ENCODE measurements at regions not wholly inside any gene's neighbourhood (a gene's known extent, or its start where the extent isn't known, plus 50 kb on each side); places are given as distances from the start of the nearest gene placed in this dataset.

GRCh38 chr16:79969458-79969857 lies 368.9 kb upstream of the MAF start:
- H2AFZ ChIP-seq (ENCODE audit: low read depth, low read length, severe bottlenecking): no peak overlapping the region
- H3K79me2 ChIP-seq (ENCODE audit: insufficient read depth, low read length): no peaks in the 10 kb centered on the region
- no peaks in the 10 kb centered on the region for H4K20me1 ChIP-seq (ENCODE audit: low read depth, low read length)
- TF ChIP-seq EZH2phosphoT487 (conservative IDR thresholded peaks at IDR 0.05; ENCODE audit: low read length) (no peak), CTCF (IDR thresholded peaks at IDR 0.05; ENCODE audit: insufficient read depth, low read length, poor library complexity, severe bottlenecking) (no peak)
- no peaks in the 10 kb centered on the region for H3K9me3 ChIP-seq (ENCODE audit: insufficient read depth, low read length)
- no peak overlapping the region for H3K27ac ChIP-seq (ENCODE audit: low read depth, low read length)
- no peaks in the 10 kb centered on the region for H3F3A ChIP-seq (ENCODE audit: insufficient read depth)
- H3K4me3 ChIP-seq (ENCODE audit: insufficient read depth, low read length, poor library complexity, severe bottlenecking): no peak overlapping the region
- H3K9ac ChIP-seq (ENCODE audit: low read length): no peak overlapping the region
- no peaks in the 10 kb centered on the region for H3K36me3 ChIP-seq (ENCODE audit: low read length)
- no peaks in the 10 kb centered on the region for H3K9me2 ChIP-seq (replicated peaks; ENCODE audit: insufficient read depth, low read length)
- no peaks in the 10 kb centered on the region for H3K27me3 ChIP-seq (ENCODE audit: low read length)
- no peak overlapping the region for H3K4me2 ChIP-seq (ENCODE audit: low read depth, low read length, poor library complexity, severe bottlenecking)

GRCh38 chr16:79966226-79966625 lies 365.7 kb upstream of the MAF start:
- no peaks in the 10 kb centered on the region for H3K9me2 ChIP-seq (replicated peaks; ENCODE audit: insufficient read depth, low read length)
- no peaks in the 10 kb centered on the region for H3K9me3 ChIP-seq (ENCODE audit: insufficient read depth, low read length)
- no peak overlapping the region for H3K4me3 ChIP-seq (ENCODE audit: insufficient read depth, low read length, poor library complexity, severe bottlenecking)
- no peak overlapping the region for H3K27ac ChIP-seq (ENCODE audit: low read depth, low read length)
- H4K20me1 ChIP-seq (ENCODE audit: low read depth, low read length): no peaks in the 10 kb centered on the region
- H3K79me2 ChIP-seq (ENCODE audit: insufficient read depth, low read length): no peaks in the 10 kb centered on the region
- no peaks in the 10 kb centered on the region for H3F3A ChIP-seq (ENCODE audit: insufficient read depth)
- H2AFZ ChIP-seq (ENCODE audit: low read depth, low read length, severe bottlenecking): no peak overlapping the region
- TF ChIP-seq EZH2phosphoT487 (conservative IDR thresholded peaks at IDR 0.05; ENCODE audit: low read length) (no peak), CTCF (IDR thresholded peaks at IDR 0.05; ENCODE audit: insufficient read depth, low read length, poor library complexity, severe bottlenecking) (no peak)
- H3K27me3 ChIP-seq (ENCODE audit: low read length): no peaks in the 10 kb centered on the region
- H3K4me2 ChIP-seq (ENCODE audit: low read depth, low read length, poor library complexity, severe bottlenecking): no peak overlapping the region
- H3K36me3 ChIP-seq (ENCODE audit: low read length): no peaks in the 10 kb centered on the region
- no peak overlapping the region for H3K9ac ChIP-seq (ENCODE audit: low read length)

GRCh38 chr16:79965718-79966117 lies 365.2 kb upstream of the MAF start:
- TF ChIP-seq CTCF (IDR thresholded peaks at IDR 0.05; ENCODE audit: insufficient read depth, low read length, poor library complexity, severe bottlenecking) (no peak), EZH2phosphoT487 (conservative IDR thresholded peaks at IDR 0.05; ENCODE audit: low read length) (no peak)
- Histone ChIP-seq H3K36me3 (ENCODE audit: low read length) (no peaks in the 10 kb centered on the region), H3K27me3 (ENCODE audit: low read length) (no peaks in the 10 kb centered on the region), H3K27ac (ENCODE audit: low read depth, low read length) (no peak overlapping the region), H3K9ac (ENCODE audit: low read length) (no peak overlapping the region), H3K9me3 (ENCODE audit: insufficient read depth, low read length) (no peaks in the 10 kb centered on the region), H3K79me2 (ENCODE audit: insufficient read depth, low read length) (no peaks in the 10 kb centered on the region), H3K4me2 (ENCODE audit: low read depth, low read length, poor library complexity, severe bottlenecking) (no peak overlapping the region), H2AFZ (ENCODE audit: low read depth, low read length, severe bottlenecking) (no peak overlapping the region), H3K4me3 (ENCODE audit: insufficient read depth, low read length, poor library complexity, severe bottlenecking) (no peak overlapping the region), H3F3A (ENCODE audit: insufficient read depth) (no peaks in the 10 kb centered on the region), H3K9me2 (replicated peaks; ENCODE audit: insufficient read depth, low read length) (no peaks in the 10 kb centered on the region), H4K20me1 (ENCODE audit: low read depth, low read length) (no peaks in the 10 kb centered on the region)

- no peaks in the 10 kb centered on the region for H3K9me3 ChIP-seq (ENCODE audit: insufficient read depth, low read length)
- H3K4me2 ChIP-seq (ENCODE audit: low read depth, low read length, poor library complexity, severe bottlenecking): no peak overlapping the region
- no peak overlapping the region for H3K4me3 ChIP-seq (ENCODE audit: insufficient read depth, low read length, poor library complexity, severe bottlenecking)
- no peak overlapping the region for H3K9ac ChIP-seq (ENCODE audit: low read length)
- TF ChIP-seq EZH2phosphoT487 (conservative IDR thresholded peaks at IDR 0.05; ENCODE audit: low read length) (no peak), CTCF (IDR thresholded peaks at IDR 0.05; ENCODE audit: insufficient read depth, low read length, poor library complexity, severe bottlenecking) (no peak)
- no peaks in the 10 kb centered on the region for H3K9me2 ChIP-seq (replicated peaks; ENCODE audit: insufficient read depth, low read length)
- H3F3A ChIP-seq (ENCODE audit: insufficient read depth): no peaks in the 10 kb centered on the region
- H3K27me3 ChIP-seq (ENCODE audit: low read length): no peaks in the 10 kb centered on the region
- no peak overlapping the region for H3K27ac ChIP-seq (ENCODE audit: low read depth, low read length)
- H4K20me1 ChIP-seq (ENCODE audit: low read depth, low read length): no peaks in the 10 kb centered on the region
- H2AFZ ChIP-seq (ENCODE audit: low read depth, low read length, severe bottlenecking): no peak overlapping the region
- no peaks in the 10 kb centered on the region for H3K79me2 ChIP-seq (ENCODE audit: insufficient read depth, low read length)
- H3K36me3 ChIP-seq (ENCODE audit: low read length): no peaks in the 10 kb centered on the region
Measured at GRCh38 chr16:79964104-79964503, 363.6 kb upstream of the MAF start.

All from SU-DHL-6 (cell line).